GM10266 (cell line): ENCODE measurements at regions not wholly inside any gene's neighbourhood (a gene's known extent, or its start where the extent isn't known, plus 50 kb on each side); places are given as distances from the start of the nearest gene placed in this dataset.

Experiments used
- DNase-seq: peaks from one replicate; pipeline ENCODE4 v3.0.0; 2012; ENCODE audit errors: extremely low spot score
- TF ChIP-seq, protein P1 (sequence below): IDR thresholded peaks from 2 replicates; pipeline ENCODE4 v1.5.1; 2012; ENCODE audit warnings: mild to moderate bottlenecking, low read depth; ENCODE audit not compliant: control insufficient read depth, insufficient read depth; ENCODE audit errors: missing control alignments

GRCh38 chr3:164452707-164453106 is 625.6 kb downstream of the SI start:
- DNase-seq: no peak
- TF ChIP-seq, protein P1, sequence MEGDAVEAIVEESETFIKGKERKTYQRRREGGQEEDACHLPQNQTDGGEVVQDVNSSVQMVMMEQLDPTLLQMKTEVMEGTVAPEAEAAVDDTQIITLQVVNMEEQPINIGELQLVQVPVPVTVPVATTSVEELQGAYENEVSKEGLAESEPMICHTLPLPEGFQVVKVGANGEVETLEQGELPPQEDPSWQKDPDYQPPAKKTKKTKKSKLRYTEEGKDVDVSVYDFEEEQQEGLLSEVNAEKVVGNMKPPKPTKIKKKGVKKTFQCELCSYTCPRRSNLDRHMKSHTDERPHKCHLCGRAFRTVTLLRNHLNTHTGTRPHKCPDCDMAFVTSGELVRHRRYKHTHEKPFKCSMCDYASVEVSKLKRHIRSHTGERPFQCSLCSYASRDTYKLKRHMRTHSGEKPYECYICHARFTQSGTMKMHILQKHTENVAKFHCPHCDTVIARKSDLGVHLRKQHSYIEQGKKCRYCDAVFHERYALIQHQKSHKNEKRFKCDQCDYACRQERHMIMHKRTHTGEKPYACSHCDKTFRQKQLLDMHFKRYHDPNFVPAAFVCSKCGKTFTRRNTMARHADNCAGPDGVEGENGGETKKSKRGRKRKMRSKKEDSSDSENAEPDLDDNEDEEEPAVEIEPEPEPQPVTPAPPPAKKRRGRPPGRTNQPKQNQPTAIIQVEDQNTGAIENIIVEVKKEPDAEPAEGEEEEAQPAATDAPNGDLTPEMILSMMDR: no peak

DNA sequence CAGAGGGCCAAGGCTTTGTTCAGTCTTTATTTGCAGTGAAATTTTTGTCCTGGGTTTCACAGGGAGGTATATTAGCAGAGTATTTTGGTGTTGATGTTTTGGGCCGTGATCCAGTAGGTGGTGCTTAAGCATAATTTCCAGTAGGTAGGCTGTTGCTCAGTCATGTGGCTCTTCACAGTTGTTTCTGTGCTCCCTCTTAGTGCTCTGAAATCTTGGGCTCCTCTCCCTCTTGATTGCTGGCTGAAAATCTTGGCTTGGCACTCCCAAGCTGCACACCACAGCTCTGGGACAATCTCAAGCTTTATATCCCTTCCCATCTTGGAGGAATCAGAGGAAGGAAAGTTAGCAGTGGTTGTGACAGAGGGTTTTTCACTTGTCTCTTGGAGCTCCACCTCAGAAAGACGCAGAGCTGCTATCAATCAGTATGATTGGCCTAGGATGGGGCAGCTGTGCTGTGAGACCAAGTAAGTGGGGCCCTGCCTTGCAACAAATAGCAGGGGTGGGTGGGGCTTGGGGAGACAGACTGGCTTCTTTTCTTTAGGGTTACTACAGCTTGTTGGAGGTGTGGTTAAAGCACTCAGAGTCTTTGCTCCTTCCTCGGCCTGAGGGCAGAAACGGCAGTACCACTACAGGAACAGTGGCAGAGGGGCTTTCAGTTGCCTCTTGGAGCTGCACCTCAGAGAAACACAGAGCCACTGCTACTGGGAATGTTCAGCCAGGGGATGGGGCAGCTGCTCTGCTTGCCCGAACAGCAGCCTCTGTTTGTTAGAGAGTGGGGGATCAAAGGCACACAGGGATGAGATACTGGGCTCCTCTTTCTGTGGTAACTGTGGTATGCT is 627.0 kb downstream of the SI start:
- DNase-seq: no peak
- TF ChIP-seq, protein P1: no peak

- TF ChIP-seq, protein P1: no peak
- no peak for DNase-seq
These were observed 627.9 kb downstream of the SI start for GRCh38 chr3:164450276-164450905.

GRCh38 chr3:164419220-164419619 is 659.1 kb downstream of the SI start:
- TF ChIP-seq, protein P1: no peak
- DNase-seq: no peak

GRCh38 chr3:164418414-164418813 is 659.9 kb downstream of the SI start:
- DNase-seq: no peak
- TF ChIP-seq, protein P1: no peak

- no peak for DNase-seq
These were observed 660.3 kb downstream of the SI start for GRCh38 chr3:164417955-164418354.

More at GRCh38 chr3:164417955-164418354, 660.3 kb downstream of the SI start:
- TF ChIP-seq, protein P1: no peak
